ENCODE measurements at regions not wholly inside any gene's neighbourhood (a gene's known extent, or its start where the extent isn't known, plus 50 kb on each side); places are given as distances from the start of the nearest gene placed in this dataset.

DNA sequence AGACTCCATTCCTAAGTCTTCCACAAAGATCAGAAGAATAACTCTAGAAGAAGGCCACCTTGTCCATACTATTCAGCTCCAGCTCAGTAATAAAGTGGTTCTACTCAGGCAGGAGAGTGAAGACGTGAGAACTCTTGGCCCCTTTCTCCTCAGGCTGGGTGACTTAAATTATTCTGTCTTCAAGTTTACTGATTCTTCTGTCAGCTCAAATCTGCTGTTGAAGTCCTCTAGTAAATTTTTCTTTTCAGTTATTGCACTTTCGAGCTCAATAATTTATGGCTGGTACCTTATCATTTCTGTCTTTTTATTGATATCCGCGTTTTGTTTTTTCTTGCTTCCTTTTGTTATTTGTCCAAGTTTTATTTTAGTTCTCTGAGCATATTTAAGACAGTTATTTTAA, 922.3 kb upstream of the PCDH9 start:
- Histone ChIP-seq H3K27ac (no peak overlapping the region), H3K4me3 (no peak overlapping the region), H3K4me1 (no peaks in the 10 kb centered on the region), H3K27me3 (no peaks in the 10 kb centered on the region), H3K36me3 (no peaks in the 10 kb centered on the region), H3K9me3 (peaks cover 0 to 27% (median 0%) of the 10 kb centered on the region in 12 donors)
- WGBS, 4 donors = 84 to 89% (median 85%) methylated on average over 4 of the region's 4 CpGs
- TF ChIP-seq, protein P1, sequence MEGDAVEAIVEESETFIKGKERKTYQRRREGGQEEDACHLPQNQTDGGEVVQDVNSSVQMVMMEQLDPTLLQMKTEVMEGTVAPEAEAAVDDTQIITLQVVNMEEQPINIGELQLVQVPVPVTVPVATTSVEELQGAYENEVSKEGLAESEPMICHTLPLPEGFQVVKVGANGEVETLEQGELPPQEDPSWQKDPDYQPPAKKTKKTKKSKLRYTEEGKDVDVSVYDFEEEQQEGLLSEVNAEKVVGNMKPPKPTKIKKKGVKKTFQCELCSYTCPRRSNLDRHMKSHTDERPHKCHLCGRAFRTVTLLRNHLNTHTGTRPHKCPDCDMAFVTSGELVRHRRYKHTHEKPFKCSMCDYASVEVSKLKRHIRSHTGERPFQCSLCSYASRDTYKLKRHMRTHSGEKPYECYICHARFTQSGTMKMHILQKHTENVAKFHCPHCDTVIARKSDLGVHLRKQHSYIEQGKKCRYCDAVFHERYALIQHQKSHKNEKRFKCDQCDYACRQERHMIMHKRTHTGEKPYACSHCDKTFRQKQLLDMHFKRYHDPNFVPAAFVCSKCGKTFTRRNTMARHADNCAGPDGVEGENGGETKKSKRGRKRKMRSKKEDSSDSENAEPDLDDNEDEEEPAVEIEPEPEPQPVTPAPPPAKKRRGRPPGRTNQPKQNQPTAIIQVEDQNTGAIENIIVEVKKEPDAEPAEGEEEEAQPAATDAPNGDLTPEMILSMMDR (IDR thresholded peaks at IDR 0.05) = no peak
- no peak for TF ChIP-seq POLR2A (IDR thresholded peaks at IDR 0.05)
- ATAC-seq (no peak), DNase-seq (no peak)
- intact Hi-C loops (cut with DNase I) = no loop called here

DNA sequence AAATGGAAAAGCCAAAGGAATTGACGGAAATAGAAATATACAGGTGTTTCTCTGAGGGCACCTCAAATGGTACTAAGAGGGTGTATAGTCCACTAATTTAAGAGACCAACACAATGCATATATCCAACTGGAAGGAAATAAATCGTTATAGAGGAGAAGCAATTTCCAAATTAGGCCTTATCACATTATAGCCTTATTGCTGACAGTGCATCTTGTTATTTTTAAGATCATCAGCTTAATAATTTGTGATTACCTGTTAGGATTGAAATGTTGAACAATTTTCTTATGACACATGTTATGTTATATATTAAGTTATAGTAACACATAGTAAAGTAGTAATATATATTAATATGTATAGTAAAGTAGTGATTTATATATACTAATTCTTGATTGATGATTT, 915.7 kb upstream of the PCDH9 start:
- DNase-seq (no peak), ATAC-seq (no peak)
- 73 to 81% (median 78%) methylated on average over 2 of the region's 2 CpGs for WGBS, 4 donors
- Histone ChIP-seq H3K27me3 (no peaks in the 10 kb centered on the region), H3K36me3 (no peaks in the 10 kb centered on the region), H3K9me3 (peaks cover 0 to 15% (median 0%) of the 10 kb centered on the region in 12 donors), H3K27ac (no peak overlapping the region), H3K4me3 (no peak overlapping the region), H3K4me1 (no peaks in the 10 kb centered on the region)
- intact Hi-C loops (cut with DNase I) = no loop called here
- TF ChIP-seq, protein P1 (IDR thresholded peaks at IDR 0.05) = no peak
- TF ChIP-seq POLR2A (IDR thresholded peaks at IDR 0.05) = no peak

DNA sequence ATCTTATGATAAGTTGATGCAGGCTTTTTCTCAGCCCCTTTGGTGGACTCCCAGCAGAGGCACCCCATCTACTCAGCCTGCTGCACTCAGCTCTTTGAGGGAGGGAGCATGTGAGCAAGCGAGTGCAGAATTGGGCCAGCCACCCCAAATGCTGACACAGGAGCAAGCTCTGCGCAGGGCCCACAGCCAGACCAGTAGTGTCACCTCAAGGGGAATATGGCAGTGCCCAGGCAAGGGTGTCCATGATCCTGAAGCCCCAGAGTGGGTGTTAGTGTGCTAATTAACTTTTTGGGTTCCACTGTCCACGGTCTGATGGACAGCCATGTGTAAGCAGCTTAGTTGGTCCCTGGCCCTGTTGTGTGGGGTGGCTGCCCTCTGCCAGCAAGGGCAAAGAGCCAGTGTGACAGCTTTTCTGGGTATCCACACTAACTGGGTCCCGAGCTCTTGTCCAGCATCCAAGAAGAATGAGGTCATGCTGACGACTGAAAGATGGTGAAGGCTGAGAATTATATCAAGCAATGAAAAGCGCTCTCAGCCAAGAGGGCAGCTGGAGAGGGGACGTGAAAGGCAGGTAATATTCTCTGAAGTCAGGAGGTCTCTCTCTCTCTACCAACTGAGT, 898.3 kb upstream of the PCDH9 start:
- no peaks in the 10 kb centered on the region for H3K4me1 ChIP-seq
- no peak for TF ChIP-seq POLR2A (IDR thresholded peaks at IDR 0.05)
- TF ChIP-seq, protein P1 (IDR thresholded peaks at IDR 0.05) = no peak
- H3K27ac ChIP-seq = no peak overlapping the region
- 78 to 91% (median 82%) methylated on average over 7 of the region's 7 CpGs for WGBS, 4 donors
- no peak for ATAC-seq
- no peak overlapping the region for H3K4me3 ChIP-seq
- intact Hi-C loops (cut with DNase I) = no loop called here
- no peaks in the 10 kb centered on the region for H3K36me3 ChIP-seq
- H3K9me3 ChIP-seq = peaks cover 0 to 5% (median 0%) of the 10 kb centered on the region in 12 donors
- DNase-seq = no peak
- no peaks in the 10 kb centered on the region for H3K27me3 ChIP-seq

DNA sequence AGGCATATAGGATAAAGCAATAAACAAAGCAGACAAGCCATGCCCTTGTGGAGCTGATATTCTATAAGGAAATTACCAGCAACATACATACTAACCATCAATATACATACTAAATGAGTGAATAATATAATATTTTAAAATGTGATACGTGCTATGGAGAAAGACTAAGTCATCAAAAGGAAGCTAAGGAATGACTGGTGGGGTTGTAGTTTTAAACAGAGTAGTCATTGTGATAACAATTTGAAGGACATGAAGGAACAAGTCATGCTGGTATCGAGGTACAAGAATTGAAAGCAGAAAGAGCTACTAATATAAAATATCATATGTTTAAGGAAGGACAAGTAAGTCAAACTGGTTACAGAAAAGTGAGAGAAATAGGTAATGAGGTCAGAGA, 894.9 kb upstream of the PCDH9 start:
- no peak for DNase-seq
- intact Hi-C loops (cut with DNase I) = no loop called here
- no peak for TF ChIP-seq POLR2A (IDR thresholded peaks at IDR 0.05)
- TF ChIP-seq, protein P1 (IDR thresholded peaks at IDR 0.05) = no peak
- H3K4me3 ChIP-seq = no peak overlapping the region
- ATAC-seq = no peak
- H3K9me3 ChIP-seq = peaks cover 0 to 5% (median 0%) of the 10 kb centered on the region in 12 donors
- 49 to 58% (median 52%) methylated on average over 2 of the region's 2 CpGs for WGBS, 4 donors
- H3K27ac ChIP-seq = no peak overlapping the region
- no peaks in the 10 kb centered on the region for H3K27me3 ChIP-seq
- H3K4me1 ChIP-seq = no peaks in the 10 kb centered on the region
- no peaks in the 10 kb centered on the region for H3K36me3 ChIP-seq

Measured in heart left ventricle (tissue), 16 donors.